ENCODE measurements at regions not wholly inside any gene's neighbourhood (a gene's known extent, or its start where the extent isn't known, plus 50 kb on each side); places are given as distances from the start of the nearest gene placed in this dataset.

DNA sequence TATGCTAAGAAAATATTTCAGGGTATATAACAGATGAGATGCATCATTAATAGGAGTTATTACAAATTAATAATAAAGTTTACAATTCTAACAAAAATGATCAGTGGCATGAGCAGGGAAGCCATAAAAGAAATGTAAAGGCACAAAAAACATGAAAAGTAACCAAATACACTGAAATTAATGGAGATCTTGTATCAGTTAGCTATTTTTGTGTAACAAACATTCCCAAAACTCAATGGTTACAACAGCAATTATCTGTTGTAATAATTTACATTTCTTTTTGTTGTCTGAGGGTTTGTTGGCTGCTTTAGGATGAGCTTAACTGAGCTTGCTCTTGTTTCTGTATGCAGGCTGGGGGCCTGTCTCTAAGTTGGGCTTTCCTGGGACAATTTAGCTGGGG is 104.3 kb upstream of the AHI1 start:
- Histone ChIP-seq H3K9ac (ENCODE audit: insufficient read depth in 1 of 2, low read length in 2 of 2) (no peak overlapping the region), H3K9me3 (ENCODE audit: control insufficient read depth in 4 of 4, insufficient read depth in 3 of 4, low read length in 3 of 4) (peaks cover 0 to 2% (median 0%) of the 10 kb centered on the region in 4 donors), H3K27ac (ENCODE audit: low read depth in 1 of 2, low read length in 1 of 2) (no peak overlapping the region), H3K4me1 (ENCODE audit: control insufficient read depth in 5 of 5, insufficient read depth in 5 of 5, low read length in 5 of 5) (no peaks in the 10 kb centered on the region), H3K36me3 (ENCODE audit: control insufficient read depth in 4 of 4, insufficient read depth in 4 of 4, low read length in 4 of 4) (no peaks in the 10 kb centered on the region), H3K4me3 (no peak overlapping the region), H3K27me3 (ENCODE audit: control insufficient read depth in 3 of 3, insufficient read depth in 3 of 3, low read length in 2 of 3) (no peaks in the 10 kb centered on the region)
- ATAC-seq (ENCODE audit: insufficient read depth, low FRiP score), result no peak
- TF ChIP-seq, protein P1, sequence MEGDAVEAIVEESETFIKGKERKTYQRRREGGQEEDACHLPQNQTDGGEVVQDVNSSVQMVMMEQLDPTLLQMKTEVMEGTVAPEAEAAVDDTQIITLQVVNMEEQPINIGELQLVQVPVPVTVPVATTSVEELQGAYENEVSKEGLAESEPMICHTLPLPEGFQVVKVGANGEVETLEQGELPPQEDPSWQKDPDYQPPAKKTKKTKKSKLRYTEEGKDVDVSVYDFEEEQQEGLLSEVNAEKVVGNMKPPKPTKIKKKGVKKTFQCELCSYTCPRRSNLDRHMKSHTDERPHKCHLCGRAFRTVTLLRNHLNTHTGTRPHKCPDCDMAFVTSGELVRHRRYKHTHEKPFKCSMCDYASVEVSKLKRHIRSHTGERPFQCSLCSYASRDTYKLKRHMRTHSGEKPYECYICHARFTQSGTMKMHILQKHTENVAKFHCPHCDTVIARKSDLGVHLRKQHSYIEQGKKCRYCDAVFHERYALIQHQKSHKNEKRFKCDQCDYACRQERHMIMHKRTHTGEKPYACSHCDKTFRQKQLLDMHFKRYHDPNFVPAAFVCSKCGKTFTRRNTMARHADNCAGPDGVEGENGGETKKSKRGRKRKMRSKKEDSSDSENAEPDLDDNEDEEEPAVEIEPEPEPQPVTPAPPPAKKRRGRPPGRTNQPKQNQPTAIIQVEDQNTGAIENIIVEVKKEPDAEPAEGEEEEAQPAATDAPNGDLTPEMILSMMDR (IDR thresholded peaks at IDR 0.05; ENCODE audit: control extremely low read depth, extremely low read depth), result no peak
- DNase-seq, result no peak

DNA sequence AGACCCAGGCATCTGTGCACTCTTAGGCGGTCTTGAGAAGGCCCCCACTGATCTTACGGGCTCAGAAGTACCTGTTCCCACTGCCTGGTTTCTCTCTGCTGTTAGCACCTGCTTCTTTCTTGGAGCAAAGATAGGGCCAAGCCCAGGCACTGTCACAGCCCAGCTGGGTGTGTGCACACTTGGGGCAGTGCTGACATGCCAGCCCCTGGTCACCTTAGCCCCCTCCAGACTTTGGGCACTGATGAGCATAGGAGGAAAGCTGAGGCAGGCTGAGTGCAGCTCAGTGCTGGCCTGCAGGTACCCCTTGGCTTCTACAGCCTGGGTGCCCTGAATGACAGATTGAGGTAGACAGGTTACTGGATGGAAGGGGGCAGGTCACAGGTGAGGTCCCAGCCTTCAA is 105.7 kb upstream of the AHI1 start:
- Histone ChIP-seq H3K27ac (ENCODE audit: low read depth in 1 of 2, low read length in 1 of 2) (no peak overlapping the region), H3K27me3 (ENCODE audit: control insufficient read depth in 3 of 3, insufficient read depth in 3 of 3, low read length in 2 of 3) (no peaks in the 10 kb centered on the region), H3K9me3 (ENCODE audit: control insufficient read depth in 4 of 4, insufficient read depth in 3 of 4, low read length in 3 of 4) (peaks cover 0 to 2% (median 0%) of the 10 kb centered on the region in 4 donors), H3K4me3 (no peak overlapping the region), H3K4me1 (ENCODE audit: control insufficient read depth in 5 of 5, insufficient read depth in 5 of 5, low read length in 5 of 5) (no peaks in the 10 kb centered on the region), H3K9ac (ENCODE audit: insufficient read depth in 1 of 2, low read length in 2 of 2) (no peak overlapping the region), H3K36me3 (ENCODE audit: control insufficient read depth in 4 of 4, insufficient read depth in 4 of 4, low read length in 4 of 4) (no peaks in the 10 kb centered on the region)
- 96 to 97% methylated on average over 2 of the region's 2 CpGs for WGBS, 2 donors
- no peak for ATAC-seq (ENCODE audit: insufficient read depth, low FRiP score)
- TF ChIP-seq, protein P1 (IDR thresholded peaks at IDR 0.05; ENCODE audit: control extremely low read depth, extremely low read depth), result no peak
- no peak for DNase-seq

DNA sequence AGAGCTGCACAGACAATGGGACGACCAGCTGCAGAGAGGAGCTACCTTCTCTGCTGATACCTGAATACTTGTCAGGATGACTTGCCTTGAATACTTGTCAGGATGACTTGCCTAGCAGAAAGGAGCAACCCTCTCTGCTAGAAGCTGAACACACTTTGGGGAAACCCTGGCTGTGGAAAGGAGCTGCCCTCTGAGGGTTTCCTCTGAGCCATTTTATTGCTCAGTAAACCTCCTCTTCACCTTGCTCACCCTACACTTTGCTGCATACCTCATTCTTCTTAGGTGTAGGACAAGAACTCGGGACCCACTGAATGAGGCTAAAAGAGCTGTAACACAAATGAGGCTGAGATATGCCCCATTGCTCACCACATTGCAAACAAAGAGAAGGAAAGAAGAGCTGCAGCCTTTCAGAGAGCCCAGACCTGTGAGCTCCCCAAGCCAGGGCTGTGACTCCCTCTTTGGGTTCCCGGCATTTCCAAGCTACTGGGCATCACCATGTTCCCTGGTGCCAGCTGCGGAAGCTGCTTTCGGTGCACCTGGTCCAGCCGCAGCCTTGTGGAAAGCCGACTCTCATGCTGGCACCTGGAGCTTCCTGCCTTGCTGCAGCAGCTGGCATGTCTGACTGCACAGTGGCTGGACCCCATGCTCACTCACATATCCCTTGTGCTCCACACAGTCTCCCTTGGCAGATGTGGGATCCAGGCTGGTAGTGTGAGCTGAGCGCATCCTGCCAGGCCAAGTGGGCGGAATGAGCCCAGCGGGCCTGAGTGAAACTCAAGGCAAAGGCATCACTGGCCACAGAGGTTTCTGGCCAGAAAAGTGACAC is 106.7 kb upstream of the AHI1 start:
- H3K27me3 ChIP-seq (ENCODE audit: control insufficient read depth in 3 of 3, insufficient read depth in 3 of 3, low read length in 2 of 3), result no peaks in the 10 kb centered on the region
- no peaks in the 10 kb centered on the region for H3K36me3 ChIP-seq (ENCODE audit: control insufficient read depth in 4 of 4, insufficient read depth in 4 of 4, low read length in 4 of 4)
- 93 to 97% methylated on average over 10 of the region's 10 CpGs for WGBS, 2 donors
- no peak for DNase-seq
- no peak overlapping the region for H3K27ac ChIP-seq (ENCODE audit: low read depth in 1 of 2, low read length in 1 of 2)
- ATAC-seq (ENCODE audit: insufficient read depth, low FRiP score), result no peak
- no peak overlapping the region for H3K4me3 ChIP-seq
- no peaks in the 10 kb centered on the region for H3K4me1 ChIP-seq (ENCODE audit: control insufficient read depth in 5 of 5, insufficient read depth in 5 of 5, low read length in 5 of 5)
- peaks cover 0 to 2% (median 0%) of the 10 kb centered on the region in 4 donors for H3K9me3 ChIP-seq (ENCODE audit: control insufficient read depth in 4 of 4, insufficient read depth in 3 of 4, low read length in 3 of 4)
- TF ChIP-seq, protein P1 (IDR thresholded peaks at IDR 0.05; ENCODE audit: control extremely low read depth, extremely low read depth), result no peak
- no peak overlapping the region for H3K9ac ChIP-seq (ENCODE audit: insufficient read depth in 1 of 2, low read length in 2 of 2)
